ENCODE measurements at regions not wholly inside any gene's neighbourhood (a gene's known extent, or its start where the extent isn't known, plus 50 kb on each side); places are given as distances from the start of the nearest gene placed in this dataset.

- ATAC-seq = no peak
- TF ChIP-seq BACH2 (CRISPR knock-in tag; IDR thresholded peaks at IDR 0.05; ENCODE audit: borderline replicate concordance) = no peak
- no peak for TF ChIP-seq OSR1 (CRISPR knock-in tag; IDR thresholded peaks at IDR 0.05)
- TF ChIP-seq POU6F1 (CRISPR knock-in tag; IDR thresholded peaks at IDR 0.05; ENCODE audit: borderline replicate concordance, low read depth) = no peak
- TF ChIP-seq PATZ1 (CRISPR knock-in tag; IDR thresholded peaks at IDR 0.05; ENCODE audit: borderline replicate concordance) = no peak
- TF ChIP-seq TCF4 (CRISPR knock-in tag; IDR thresholded peaks at IDR 0.05; ENCODE audit: borderline replicate concordance) = no peak
- TF ChIP-seq ISL1 (CRISPR knock-in tag; IDR thresholded peaks at IDR 0.05) = no peak
- no peak for TF ChIP-seq ARNTL (CRISPR knock-in tag; IDR thresholded peaks at IDR 0.05; ENCODE audit: borderline replicate concordance, low read depth)
- TF ChIP-seq CSRNP3 (CRISPR knock-in tag; IDR thresholded peaks at IDR 0.05) = no peak
- no peak for TF ChIP-seq ZNF565 (CRISPR knock-in tag; conservative IDR thresholded peaks at IDR 0.05; ENCODE audit: low read depth)
- TF ChIP-seq CREB5 (CRISPR knock-in tag; IDR thresholded peaks at IDR 0.05; ENCODE audit: low read depth) = no peak
Observed at GRCh38 chr17:6240601-6241000, 170.4 kb downstream of the WSCD1 start.

GRCh38 chr17:6240001-6240400 lies 169.8 kb downstream of the WSCD1 start:
- no peak for ATAC-seq
- TF ChIP-seq RARB (CRISPR knock-in tag; IDR thresholded peaks at IDR 0.05) = no peak
- no peak for TF ChIP-seq SNAI2 (CRISPR knock-in tag; IDR thresholded peaks at IDR 0.05)
- TF ChIP-seq ZNF565 (CRISPR knock-in tag; conservative IDR thresholded peaks at IDR 0.05; ENCODE audit: low read depth) = no peak
- TF ChIP-seq TCF4 (CRISPR knock-in tag; IDR thresholded peaks at IDR 0.05; ENCODE audit: borderline replicate concordance) = no peak
- no peak for TF ChIP-seq ISL1 (CRISPR knock-in tag; IDR thresholded peaks at IDR 0.05)
- TF ChIP-seq PATZ1 (CRISPR knock-in tag; IDR thresholded peaks at IDR 0.05; ENCODE audit: borderline replicate concordance) = no peak
- no peak for TF ChIP-seq CREB5 (CRISPR knock-in tag; IDR thresholded peaks at IDR 0.05; ENCODE audit: low read depth)
- no peak for TF ChIP-seq GLIS3 (CRISPR knock-in tag; IDR thresholded peaks at IDR 0.05)
- no peak for TF ChIP-seq TOX (CRISPR knock-in tag; IDR thresholded peaks at IDR 0.05; ENCODE audit: borderline replicate concordance)
- no peak for TF ChIP-seq ZNF8 (CRISPR knock-in tag; IDR thresholded peaks at IDR 0.05)
- TF ChIP-seq CSDC2 (CRISPR knock-in tag; IDR thresholded peaks at IDR 0.05) = no peak
- no peak for TF ChIP-seq ZFP3 (CRISPR knock-in tag; IDR thresholded peaks at IDR 0.05)
- no peak for TF ChIP-seq ESRRG (CRISPR knock-in tag; IDR thresholded peaks at IDR 0.05)
- no peak for TF ChIP-seq PPARA (CRISPR knock-in tag; IDR thresholded peaks at IDR 0.05; ENCODE audit: borderline replicate concordance)

- ATAC-seq = no peak
- TF ChIP-seq TSHZ2 (CRISPR knock-in tag; IDR thresholded peaks at IDR 0.05) (no peak), ZFP30 (CRISPR knock-in tag; IDR thresholded peaks at IDR 0.05) (no peak), POU6F1 (CRISPR knock-in tag; IDR thresholded peaks at IDR 0.05; ENCODE audit: borderline replicate concordance, low read depth) (no peak), GLIS3 (CRISPR knock-in tag; IDR thresholded peaks at IDR 0.05) (no peak), ISL1 (CRISPR knock-in tag; IDR thresholded peaks at IDR 0.05) (no peak), RARB (CRISPR knock-in tag; IDR thresholded peaks at IDR 0.05) (no peak), TOX (CRISPR knock-in tag; IDR thresholded peaks at IDR 0.05; ENCODE audit: borderline replicate concordance) (no peak), SNAI2 (CRISPR knock-in tag; IDR thresholded peaks at IDR 0.05) (no peak), CSDC2 (CRISPR knock-in tag; IDR thresholded peaks at IDR 0.05) (no peak), ARNTL (CRISPR knock-in tag; IDR thresholded peaks at IDR 0.05; ENCODE audit: borderline replicate concordance, low read depth) (no peak), OSR1 (CRISPR knock-in tag; IDR thresholded peaks at IDR 0.05) (no peak), ZNF70 (CRISPR knock-in tag; IDR thresholded peaks at IDR 0.05) (no peak), ZNF565 (CRISPR knock-in tag; conservative IDR thresholded peaks at IDR 0.05; ENCODE audit: low read depth) (no peak), ZC3H10 (CRISPR knock-in tag; IDR thresholded peaks at IDR 0.05) (no peak)
Observed at GRCh38 chr17:6239241-6239798, 169.1 kb downstream of the WSCD1 start.

Measured in SK-N-SH treated with all-trans-retinoic acid at 6 μM for 48 hours (cell line).